ENCODE measurements at regions not wholly inside any gene's neighbourhood (a gene's known extent, or its start where the extent isn't known, plus 50 kb on each side); places are given as distances from the start of the nearest gene placed in this dataset.

- TF ChIP-seq CTCF (conservative IDR thresholded peaks at IDR 0.05 in 1 of 2, IDR thresholded peaks at IDR 0.05 in 1 of 2; ENCODE audit: low read depth in 1 of 2, low read length in 2 of 2) = no peak
- no peak for TF ChIP-seq EZH2 (IDR thresholded peaks at IDR 0.05; ENCODE audit: low read length, missing control alignments)
Observed at GRCh38 chr15:91369823-91370222, 269.8 kb downstream of the SV2B start.
